ENCODE measurements at regions not wholly inside any gene's neighbourhood (a gene's known extent, or its start where the extent isn't known, plus 50 kb on each side); places are given as distances from the start of the nearest gene placed in this dataset.

GRCh38 chr2:58638256-58638805, 397.2 kb upstream of the FANCL start:
- no peak for TF ChIP-seq CTCF (IDR thresholded peaks at IDR 0.05)
- TF ChIP-seq POLR2A (IDR thresholded peaks at IDR 0.05) = no peak
- no peak for TF ChIP-seq EP300 (IDR thresholded peaks at IDR 0.05)
